Esophagus muscularis mucosa (tissue), 3 donors: ENCODE measurements at regions not wholly inside any gene's neighbourhood (a gene's known extent, or its start where the extent isn't known, plus 50 kb on each side); places are given as distances from the start of the nearest gene placed in this dataset.
"Not testable (repeated sequence)": the region's sequence is repeated elsewhere in the genome, so short reads cannot be mapped to it uniquely, and the experiment has no call there.

ENCODE experiments used
- POLR2AphosphoS5 ChIP-seq, 2 donors: sonication (generic); formaldehyde crosslinking; IDR thresholded peaks; one replicate each; pipeline ENCODE4 v1.6.1; 2017; ENCODE audit warnings: antibody characterized with exemption in 2 of 2
- TF ChIP-seq, protein P1 (sequence below), 3 experiments: fragments of 200-600 bp in 2 of 3; fragments of 450-650 bp in 1 of 3; sonication (generic) in 2 of 3; IDR thresholded peaks; one replicate each; pipeline ENCODE4 v1.5.1; 2017 to 2019; ENCODE audit warnings: antibody characterized with exemption in 3 of 3, mild to moderate bottlenecking in 2 of 3, moderate library complexity in 1 of 3

DNA sequence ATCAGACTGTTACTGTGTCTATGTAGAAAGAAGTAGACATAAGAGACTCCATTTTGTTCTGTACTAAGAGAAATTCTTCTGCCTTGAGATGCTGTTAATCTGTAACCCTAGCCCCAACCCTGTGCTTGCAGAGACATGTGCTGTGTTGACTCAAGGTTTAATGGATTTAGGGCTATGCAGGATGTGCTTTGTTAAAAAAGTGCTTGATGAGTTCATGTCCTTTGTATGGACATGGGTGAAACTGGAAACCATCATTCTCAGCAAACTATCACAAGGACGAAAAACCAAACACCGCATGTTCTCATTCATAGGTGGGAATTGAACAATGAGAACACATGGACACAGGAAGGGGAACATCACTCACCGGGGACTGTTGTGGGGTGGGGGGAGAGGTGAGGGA, 1398.7 kb downstream of the UQCRFS1 start:
- TF ChIP-seq, protein P1, sequence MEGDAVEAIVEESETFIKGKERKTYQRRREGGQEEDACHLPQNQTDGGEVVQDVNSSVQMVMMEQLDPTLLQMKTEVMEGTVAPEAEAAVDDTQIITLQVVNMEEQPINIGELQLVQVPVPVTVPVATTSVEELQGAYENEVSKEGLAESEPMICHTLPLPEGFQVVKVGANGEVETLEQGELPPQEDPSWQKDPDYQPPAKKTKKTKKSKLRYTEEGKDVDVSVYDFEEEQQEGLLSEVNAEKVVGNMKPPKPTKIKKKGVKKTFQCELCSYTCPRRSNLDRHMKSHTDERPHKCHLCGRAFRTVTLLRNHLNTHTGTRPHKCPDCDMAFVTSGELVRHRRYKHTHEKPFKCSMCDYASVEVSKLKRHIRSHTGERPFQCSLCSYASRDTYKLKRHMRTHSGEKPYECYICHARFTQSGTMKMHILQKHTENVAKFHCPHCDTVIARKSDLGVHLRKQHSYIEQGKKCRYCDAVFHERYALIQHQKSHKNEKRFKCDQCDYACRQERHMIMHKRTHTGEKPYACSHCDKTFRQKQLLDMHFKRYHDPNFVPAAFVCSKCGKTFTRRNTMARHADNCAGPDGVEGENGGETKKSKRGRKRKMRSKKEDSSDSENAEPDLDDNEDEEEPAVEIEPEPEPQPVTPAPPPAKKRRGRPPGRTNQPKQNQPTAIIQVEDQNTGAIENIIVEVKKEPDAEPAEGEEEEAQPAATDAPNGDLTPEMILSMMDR (IDR thresholded peaks at IDR 0.05), result not testable (repeated sequence)
- not testable (repeated sequence) for TF ChIP-seq POLR2AphosphoS5 (IDR thresholded peaks at IDR 0.05)
